Left ventricle myocardium inferior (tissue), 1 donor: ENCODE measurements at regions not wholly inside any gene's neighbourhood (a gene's known extent, or its start where the extent isn't known, plus 50 kb on each side); places are given as distances from the start of the nearest gene placed in this dataset.
"Not testable (repeated sequence)": the region's sequence is repeated elsewhere in the genome, so short reads cannot be mapped to it uniquely, and the experiment has no call there.

Experiments used
- DNase-seq: peaks from one replicate; pipeline ENCODE4 v3.0.0-alpha.2; 2020
- H3K27ac ChIP-seq: fragments of 200-600 bp; replicated peaks from 2 replicates; pipeline ENCODE4 v1.8.0; 2021
- H3K27me3 ChIP-seq: fragments of 200-600 bp; 2 replicates; pipeline ENCODE4 v1.8.0; 2021; ENCODE audit warnings: low read depth
- H3K36me3 ChIP-seq: fragments of 200-600 bp; 2 replicates; pipeline ENCODE4 v1.8.0; 2021
- H3K4me1 ChIP-seq: fragments of 200-600 bp; 2 replicates; pipeline ENCODE4 v1.8.0; 2021
- H3K4me3 ChIP-seq: fragments of 200-600 bp; 2 replicates; pipeline ENCODE4 v1.8.0; 2021; ENCODE audit warnings: mild to moderate bottlenecking, moderate library complexity
- H3K9me3 ChIP-seq: fragments of 200-600 bp; replicated peaks from 2 replicates; pipeline ENCODE4 v1.8.0; 2021
- CTCF ChIP-seq: fragments of 200-600 bp; IDR thresholded peaks from 2 replicates; pipeline ENCODE4 v1.8.0; 2021; ENCODE audit warnings: antibody characterized with exemption, mild to moderate bottlenecking, borderline replicate concordance
- intact Hi-C: fragments of 100-400 bp; cut with micrococcal nuclease; formaldehyde crosslinking; loops from one replicate; pipeline ENCODE4 v1.11.0; 2022
- donor health status: DM: no; HTN: yes; CAD: no; lungs with severe emphysema.

- Histone ChIP-seq H3K4me3 (no peak overlapping the region), H3K36me3 (no peaks in the 10 kb centered on the region), H3K27ac (no peak overlapping the region), H3K4me1 (no peaks in the 10 kb centered on the region), H3K27me3 (no peaks in the 10 kb centered on the region), H3K9me3 (peaks cover 64% of the 10 kb centered on the region)
- no peak for TF ChIP-seq CTCF
- no peak for DNase-seq
- intact Hi-C loops = no loop called here
Measured at GRCh38 chr1:118459871-118460270, 274.8 kb upstream of the SPAG17 start.

DNA sequence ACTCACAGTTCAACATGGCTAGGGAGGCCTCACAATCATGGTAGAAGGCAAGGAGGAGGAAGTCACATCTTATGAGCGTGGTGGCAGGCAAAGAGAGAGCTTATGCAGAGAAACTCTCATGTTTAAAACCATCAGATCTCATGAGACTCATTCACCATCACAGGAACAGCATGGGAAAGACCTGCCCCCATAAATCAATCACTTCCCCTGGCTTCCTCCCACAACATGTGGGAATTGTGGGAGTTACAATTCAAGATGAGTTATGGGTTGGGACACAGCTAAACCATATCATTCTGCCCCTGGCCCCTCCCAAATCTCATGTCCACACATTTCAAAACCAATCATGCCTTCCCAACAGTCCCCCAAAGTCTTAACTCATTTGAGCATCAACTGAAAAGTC is 268.8 kb upstream of the SPAG17 start:
- DNase-seq, H3K27ac ChIP-seq, H3K4me1 ChIP-seq: not testable (repeated sequence)

DNA sequence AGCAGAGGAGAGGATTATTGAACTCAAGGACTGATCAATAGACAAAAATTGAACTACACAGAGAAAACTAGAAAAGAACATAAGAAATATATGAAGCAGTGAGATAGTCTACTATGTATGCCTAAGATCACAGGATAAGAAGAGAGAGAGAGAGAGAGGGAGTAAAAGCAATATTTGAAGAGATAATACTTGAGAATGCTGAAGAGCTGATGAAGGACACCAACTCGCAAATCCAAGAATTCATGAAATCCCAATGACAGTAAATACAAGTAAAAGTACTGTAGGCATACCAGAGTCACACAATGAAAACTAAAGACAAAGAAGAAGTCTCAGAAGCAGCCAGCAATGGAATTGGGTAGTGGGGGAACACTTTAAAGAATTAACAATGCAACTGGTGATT is 260.1 kb upstream of the SPAG17 start:
- Histone ChIP-seq H3K4me1 (no peaks in the 10 kb centered on the region), H3K27me3 (no peaks in the 10 kb centered on the region), H3K4me3 (no peak overlapping the region), H3K9me3 (peaks cover 24% of the 10 kb centered on the region), H3K27ac (no peak overlapping the region), H3K36me3 (no peaks in the 10 kb centered on the region)
- intact Hi-C loops = no loop called here
- TF ChIP-seq CTCF = no peak
- no peak for DNase-seq

More for the DNA sequence above, 268.8 kb upstream of the SPAG17 start:
- H3K4me3 ChIP-seq, intact Hi-C loops, H3K27me3 ChIP-seq, H3K36me3 ChIP-seq: not testable (repeated sequence)
- H3K9me3 ChIP-seq = peaks cover 39% of the 10 kb centered on the region

GRCh38 chr1:118442214-118442613 is 257.2 kb upstream of the SPAG17 start:
- intact Hi-C loops = no loop called here
- Histone ChIP-seq H3K4me1 (no peaks in the 10 kb centered on the region), H3K9me3 (peaks cover 5% of the 10 kb centered on the region), H3K36me3 (no peaks in the 10 kb centered on the region), H3K27me3 (no peaks in the 10 kb centered on the region), H3K4me3 (no peak overlapping the region), H3K27ac (no peak overlapping the region)
- no peak for TF ChIP-seq CTCF
- no peak for DNase-seq

GRCh38 chr1:118437664-118438063 is 252.6 kb upstream of the SPAG17 start:
- DNase-seq = no peak
- Histone ChIP-seq H3K4me3 (no peak overlapping the region), H3K27ac (no peak overlapping the region), H3K36me3 (no peaks in the 10 kb centered on the region), H3K4me1 (no peaks in the 10 kb centered on the region), H3K27me3 (no peaks in the 10 kb centered on the region), H3K9me3 (no peaks in the 10 kb centered on the region)
- no peak for TF ChIP-seq CTCF
- intact Hi-C loops = no loop called here

DNA sequence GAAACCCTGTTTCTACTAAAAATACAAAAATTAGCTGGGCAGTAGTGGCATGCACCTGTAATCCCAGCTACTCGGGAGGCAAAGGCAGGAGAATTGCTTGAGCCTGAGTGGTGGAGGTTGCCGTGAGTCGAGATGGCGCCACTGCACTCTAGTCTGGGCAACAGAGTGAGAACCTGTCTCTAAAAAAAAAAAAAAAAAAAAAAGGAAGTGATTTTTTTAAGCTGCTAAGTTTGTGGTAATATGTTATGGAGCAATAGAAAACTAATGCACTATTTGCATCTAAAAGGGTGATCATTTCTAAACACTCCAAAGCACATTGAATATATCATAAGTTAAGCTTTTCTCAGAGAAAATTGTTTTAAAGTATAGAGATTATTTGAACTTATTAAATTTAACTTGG is 244.8 kb upstream of the SPAG17 start:
- no peak for DNase-seq
- no peak for TF ChIP-seq CTCF
- Histone ChIP-seq H3K36me3 (no peaks in the 10 kb centered on the region), H3K9me3 (no peaks in the 10 kb centered on the region), H3K4me3 (no peak overlapping the region), H3K27me3 (no peaks in the 10 kb centered on the region), H3K4me1 (no peaks in the 10 kb centered on the region), H3K27ac (no peak overlapping the region)
- intact Hi-C loops = no loop called here
